C4-2B (cell line): ENCODE measurements at regions not wholly inside any gene's neighbourhood (a gene's known extent, or its start where the extent isn't known, plus 50 kb on each side); places are given as distances from the start of the nearest gene placed in this dataset.
A peak's percentile ranks its signal among the peaks of the same experiment; 100 is the strongest.
"Not testable (repeated sequence)": the region's sequence is repeated elsewhere in the genome, so short reads cannot be mapped to it uniquely, and the experiment has no call there.

Source experiments
- H3K27ac ChIP-seq: fragments of 450-650 bp; 2 replicates; pipeline ENCODE4 v1.5.1; 2017
- ZFX ChIP-seq: fragments of 450-650 bp; IDR thresholded peaks from 2 replicates; pipeline ENCODE4 v1.6.1; 2017
- TF ChIP-seq, protein P1 (sequence below): fragments of 450-650 bp; conservative IDR thresholded peaks from 2 replicates; pipeline ENCODE4 v1.5.1; 2017; ENCODE audit warnings: mild to moderate bottlenecking

- TF ChIP-seq ZFX = no peak
- TF ChIP-seq, protein P1, sequence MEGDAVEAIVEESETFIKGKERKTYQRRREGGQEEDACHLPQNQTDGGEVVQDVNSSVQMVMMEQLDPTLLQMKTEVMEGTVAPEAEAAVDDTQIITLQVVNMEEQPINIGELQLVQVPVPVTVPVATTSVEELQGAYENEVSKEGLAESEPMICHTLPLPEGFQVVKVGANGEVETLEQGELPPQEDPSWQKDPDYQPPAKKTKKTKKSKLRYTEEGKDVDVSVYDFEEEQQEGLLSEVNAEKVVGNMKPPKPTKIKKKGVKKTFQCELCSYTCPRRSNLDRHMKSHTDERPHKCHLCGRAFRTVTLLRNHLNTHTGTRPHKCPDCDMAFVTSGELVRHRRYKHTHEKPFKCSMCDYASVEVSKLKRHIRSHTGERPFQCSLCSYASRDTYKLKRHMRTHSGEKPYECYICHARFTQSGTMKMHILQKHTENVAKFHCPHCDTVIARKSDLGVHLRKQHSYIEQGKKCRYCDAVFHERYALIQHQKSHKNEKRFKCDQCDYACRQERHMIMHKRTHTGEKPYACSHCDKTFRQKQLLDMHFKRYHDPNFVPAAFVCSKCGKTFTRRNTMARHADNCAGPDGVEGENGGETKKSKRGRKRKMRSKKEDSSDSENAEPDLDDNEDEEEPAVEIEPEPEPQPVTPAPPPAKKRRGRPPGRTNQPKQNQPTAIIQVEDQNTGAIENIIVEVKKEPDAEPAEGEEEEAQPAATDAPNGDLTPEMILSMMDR = peak; percentile 75
- H3K27ac ChIP-seq = no peak overlapping the region
Observed at GRCh38 chr5:25006734-25007133, 362.0 kb upstream of the CDH10 start.

- no peak overlapping the region for H3K27ac ChIP-seq
- no peak for TF ChIP-seq ZFX
- TF ChIP-seq, protein P1 = no peak
Observed at GRCh38 chr5:25006237-25006636, 361.5 kb upstream of the CDH10 start.

GRCh38 chr5:25005431-25005830, 360.7 kb upstream of the CDH10 start:
- no peak for TF ChIP-seq ZFX
- TF ChIP-seq, protein P1 = no peak
- H3K27ac ChIP-seq = no peak overlapping the region

DNA sequence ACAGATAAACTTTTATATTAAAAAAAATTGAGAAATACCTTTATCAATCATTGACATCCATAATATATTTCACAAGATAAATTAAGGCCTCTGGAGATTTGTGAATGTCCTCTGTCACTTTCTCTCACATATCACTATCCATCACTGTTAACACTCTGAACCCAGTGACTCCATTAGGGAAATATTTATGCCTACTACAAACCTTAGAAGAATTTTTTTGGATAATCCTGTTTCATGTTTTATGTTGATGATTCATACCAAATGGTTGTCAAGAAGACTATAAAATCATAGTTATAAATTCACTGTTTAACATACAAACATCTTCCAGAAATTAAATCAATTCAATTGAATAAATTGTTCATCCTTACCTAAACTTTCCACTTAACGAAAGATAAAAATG, 357.6 kb upstream of the CDH10 start:
- H3K27ac ChIP-seq = no peak overlapping the region
- TF ChIP-seq, protein P1 = no peak
- no peak for TF ChIP-seq ZFX

GRCh38 chr5:24999732-25000131, 355.0 kb upstream of the CDH10 start:
- H3K27ac ChIP-seq = no peak overlapping the region

DNA sequence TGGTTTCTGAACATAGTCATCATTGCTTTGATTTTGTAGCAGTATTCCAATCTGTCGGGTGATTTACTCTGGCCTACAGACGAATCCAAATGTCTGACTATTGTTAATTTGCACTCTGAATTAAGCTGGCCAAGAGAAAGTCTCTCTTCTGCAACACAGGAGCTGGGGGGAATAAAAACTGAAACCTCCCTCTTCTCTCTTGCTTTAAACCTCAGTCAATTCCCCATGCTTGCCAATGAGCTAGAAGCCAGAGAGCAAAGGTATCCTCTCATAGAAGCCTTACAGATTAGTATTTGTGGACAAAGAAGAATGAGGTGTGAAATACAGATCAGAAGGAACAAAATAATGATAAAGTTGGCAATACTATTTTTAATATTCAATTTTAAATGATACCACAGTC, 353.9 kb upstream of the CDH10 start:
- no peak for TF ChIP-seq ZFX
- TF ChIP-seq, protein P1 = no peak
- H3K27ac ChIP-seq = no peak overlapping the region

More at GRCh38 chr5:24999732-25000131, 355.0 kb upstream of the CDH10 start:
- TF ChIP-seq ZFX = no peak
- TF ChIP-seq, protein P1 = no peak

- H3K27ac ChIP-seq = no peak overlapping the region
- TF ChIP-seq, protein P1 = no peak
- no peak for TF ChIP-seq ZFX
Observed at GRCh38 chr5:24986326-24986725, 341.5 kb upstream of the CDH10 start.

DNA sequence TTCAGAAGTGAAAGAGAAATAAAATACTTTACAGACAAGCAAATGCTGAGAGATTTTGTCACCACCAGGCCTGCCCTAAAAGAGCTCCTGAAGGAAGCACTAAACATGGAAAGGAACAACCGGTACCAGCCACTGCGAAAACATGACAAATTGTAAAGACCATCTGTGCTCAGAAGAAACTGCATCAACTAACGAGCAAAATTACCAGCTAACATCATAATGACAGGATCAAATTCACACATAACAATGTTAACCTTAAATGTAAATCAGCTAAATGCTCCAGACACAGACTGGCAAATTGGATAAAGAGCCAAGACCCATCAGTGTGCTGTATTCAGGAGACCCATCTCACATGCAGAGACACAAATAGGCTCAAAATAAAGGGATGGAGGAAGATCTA, 333.8 kb upstream of the CDH10 start:
- not testable (repeated sequence) for H3K27ac ChIP-seq
